ENCODE measurements at regions not wholly inside any gene's neighbourhood (a gene's known extent, or its start where the extent isn't known, plus 50 kb on each side); places are given as distances from the start of the nearest gene placed in this dataset.

DNA sequence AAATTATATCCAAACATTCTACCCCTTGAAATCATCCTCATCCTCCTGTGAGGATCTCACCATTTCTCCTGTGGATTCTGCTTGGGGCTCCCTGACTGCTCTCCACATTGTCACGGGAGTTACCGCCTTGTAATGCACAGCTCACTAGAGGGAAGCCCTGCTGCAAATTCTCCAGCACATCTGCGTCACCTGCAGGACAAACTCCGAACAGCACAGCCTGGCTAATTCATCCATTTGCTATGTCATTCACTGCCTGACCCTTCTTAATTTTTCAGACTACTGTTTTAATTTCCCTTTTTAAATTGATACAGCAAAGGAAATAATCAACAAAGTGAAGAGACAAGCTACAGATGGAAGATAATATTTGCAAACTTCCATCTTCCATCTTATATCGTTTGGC, 627.4 kb downstream of the FBXO15 start:
- no peak for TF ChIP-seq POLR2A (IDR thresholded peaks at IDR 0.05)
- TF ChIP-seq, protein P1, sequence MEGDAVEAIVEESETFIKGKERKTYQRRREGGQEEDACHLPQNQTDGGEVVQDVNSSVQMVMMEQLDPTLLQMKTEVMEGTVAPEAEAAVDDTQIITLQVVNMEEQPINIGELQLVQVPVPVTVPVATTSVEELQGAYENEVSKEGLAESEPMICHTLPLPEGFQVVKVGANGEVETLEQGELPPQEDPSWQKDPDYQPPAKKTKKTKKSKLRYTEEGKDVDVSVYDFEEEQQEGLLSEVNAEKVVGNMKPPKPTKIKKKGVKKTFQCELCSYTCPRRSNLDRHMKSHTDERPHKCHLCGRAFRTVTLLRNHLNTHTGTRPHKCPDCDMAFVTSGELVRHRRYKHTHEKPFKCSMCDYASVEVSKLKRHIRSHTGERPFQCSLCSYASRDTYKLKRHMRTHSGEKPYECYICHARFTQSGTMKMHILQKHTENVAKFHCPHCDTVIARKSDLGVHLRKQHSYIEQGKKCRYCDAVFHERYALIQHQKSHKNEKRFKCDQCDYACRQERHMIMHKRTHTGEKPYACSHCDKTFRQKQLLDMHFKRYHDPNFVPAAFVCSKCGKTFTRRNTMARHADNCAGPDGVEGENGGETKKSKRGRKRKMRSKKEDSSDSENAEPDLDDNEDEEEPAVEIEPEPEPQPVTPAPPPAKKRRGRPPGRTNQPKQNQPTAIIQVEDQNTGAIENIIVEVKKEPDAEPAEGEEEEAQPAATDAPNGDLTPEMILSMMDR (IDR thresholded peaks at IDR 0.05), result no peak
